Amygdala (tissue), 56 donors: ENCODE measurements at regions not wholly inside any gene's neighbourhood (a gene's known extent, or its start where the extent isn't known, plus 50 kb on each side); places are given as distances from the start of the nearest gene placed in this dataset.
"Not testable (repeated sequence)": the region's sequence is repeated elsewhere in the genome, so short reads cannot be mapped to it uniquely, and the experiment has no call there.

Experiments used
- DNase-seq, 56 donors: peaks; one replicate each; lab custom pipeline; 2025; lab: John Stamatoyannopoulos, UW

DNA sequence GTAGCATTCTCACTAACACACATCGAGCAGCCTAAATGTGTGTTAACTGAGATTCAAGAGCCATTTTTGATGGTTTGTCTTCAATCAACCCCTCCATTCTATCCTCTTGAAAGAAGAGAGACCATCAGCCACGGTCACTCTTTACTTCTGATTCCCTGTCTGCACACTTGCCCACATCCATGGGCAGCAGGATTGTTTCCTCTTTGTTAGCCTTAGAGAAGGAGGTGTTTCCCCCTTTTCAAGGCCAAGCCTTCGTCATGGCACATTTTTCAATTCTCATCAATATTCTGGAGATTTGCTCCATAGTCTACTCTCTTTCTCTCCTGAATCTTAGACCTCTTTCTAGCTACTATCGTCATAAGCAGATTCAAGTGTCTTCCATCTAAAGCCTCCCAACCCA lies 522.4 kb upstream of the NAALADL2 start:
- no peak for DNase-seq

DNA sequence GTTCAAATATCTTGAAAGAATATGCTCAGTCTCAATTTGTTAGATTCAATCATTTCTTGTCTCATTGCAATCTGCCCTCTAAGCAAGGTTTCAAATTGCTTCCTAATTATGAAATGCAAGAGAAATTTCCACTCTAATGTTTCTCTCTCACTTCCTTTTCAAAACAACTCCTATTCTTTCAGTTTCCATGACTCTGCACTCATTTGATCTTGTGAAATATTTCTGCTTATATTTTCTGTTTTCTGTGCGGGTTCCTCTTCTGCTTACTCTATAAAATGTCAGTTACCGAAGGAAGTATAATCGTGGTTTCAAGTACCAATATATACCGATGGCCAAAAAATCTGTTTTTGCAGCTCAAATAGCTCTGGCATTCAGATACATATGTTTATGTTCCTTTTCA lies 521.9 kb upstream of the NAALADL2 start:
- no peak for DNase-seq

DNA sequence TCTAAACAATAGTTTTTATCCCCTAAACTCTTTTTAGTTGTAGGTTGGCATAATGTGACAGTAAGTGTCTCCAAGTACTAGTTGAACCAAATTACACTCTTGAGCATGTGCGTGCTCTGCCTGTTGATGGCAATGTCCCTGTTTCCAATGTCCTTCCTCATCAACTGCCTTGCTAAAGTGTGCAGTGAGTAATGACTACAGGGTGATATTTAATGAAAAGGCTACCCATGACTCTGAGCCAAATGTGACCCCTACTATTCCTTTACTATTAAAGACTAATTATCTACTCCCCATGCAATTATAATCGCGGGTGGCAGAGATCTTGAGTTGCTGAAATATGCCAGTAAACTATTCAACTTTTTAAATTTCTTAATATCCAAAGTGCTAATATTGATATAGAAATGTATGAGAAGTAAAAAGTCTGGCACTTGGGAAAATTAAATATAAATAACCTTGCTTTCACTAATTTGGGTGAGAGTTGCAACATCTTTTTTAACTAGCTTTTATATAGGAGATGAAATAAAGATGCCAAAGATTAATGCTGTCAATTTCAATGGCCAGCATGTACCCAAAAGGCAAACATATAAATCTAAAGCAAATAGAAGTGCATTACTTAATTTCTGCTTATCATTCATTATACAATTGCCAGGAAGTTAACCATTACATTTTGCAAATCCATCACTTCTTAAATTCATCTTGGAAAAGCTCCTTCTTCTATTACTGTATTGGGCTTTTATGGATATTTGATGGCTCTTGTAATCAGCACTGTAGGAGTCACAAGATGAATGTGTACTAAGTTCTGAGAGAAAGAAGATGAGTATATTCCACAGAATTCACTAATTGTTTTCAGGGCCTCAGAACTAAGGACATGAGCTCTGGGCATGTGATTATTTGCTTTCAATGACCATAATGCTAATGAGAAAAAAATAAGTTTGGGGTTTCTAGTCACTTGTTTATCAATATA lies 518.2 kb upstream of the NAALADL2 start:
- DNase-seq, result no peak

DNA sequence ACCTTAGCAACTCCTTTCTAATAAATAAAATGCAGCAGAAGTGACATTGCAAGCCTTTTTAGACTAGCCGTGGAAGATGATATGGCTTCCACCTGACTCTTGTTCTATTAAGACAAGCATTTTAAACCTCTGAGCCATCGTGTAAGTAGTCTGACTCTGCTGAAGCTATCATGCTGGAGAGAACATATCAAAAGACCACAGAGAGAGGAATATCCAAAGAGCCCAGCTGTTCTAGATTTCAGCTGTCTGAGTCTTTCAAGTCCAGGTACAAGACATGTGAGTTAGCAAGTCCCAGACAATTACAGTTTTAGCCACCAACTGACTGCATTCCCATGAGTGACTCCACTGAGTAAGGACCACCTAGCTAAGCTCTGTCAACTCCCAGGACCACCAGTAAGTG lies 517.0 kb upstream of the NAALADL2 start:
- no peak for DNase-seq

DNA sequence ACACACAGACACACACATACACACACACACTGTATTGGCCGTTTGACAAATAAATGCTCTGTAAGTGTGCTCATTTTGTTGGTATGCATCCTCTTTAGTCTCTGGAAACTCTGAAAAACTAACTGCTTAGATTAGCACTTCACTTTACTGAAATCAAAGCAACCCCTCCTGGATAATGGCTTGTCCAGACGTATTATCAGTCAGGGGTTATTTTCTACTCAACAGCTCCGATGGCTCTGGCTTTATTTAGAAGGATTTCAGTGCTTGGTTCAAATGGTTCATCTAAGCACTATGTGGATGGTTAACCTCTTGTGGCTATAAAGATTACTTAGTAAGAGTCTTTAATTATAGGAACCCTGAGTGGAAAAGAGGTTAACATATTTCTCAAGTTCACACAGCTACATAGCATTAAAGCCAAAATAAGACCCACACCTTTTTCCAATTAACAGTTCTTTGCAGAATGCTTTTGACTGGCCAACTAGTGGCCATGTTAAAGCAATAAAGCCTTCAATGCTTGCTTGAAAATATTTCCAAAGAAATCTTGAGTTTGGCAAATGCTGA lies 516.1 kb upstream of the NAALADL2 start:
- DNase-seq, result no peak

DNA sequence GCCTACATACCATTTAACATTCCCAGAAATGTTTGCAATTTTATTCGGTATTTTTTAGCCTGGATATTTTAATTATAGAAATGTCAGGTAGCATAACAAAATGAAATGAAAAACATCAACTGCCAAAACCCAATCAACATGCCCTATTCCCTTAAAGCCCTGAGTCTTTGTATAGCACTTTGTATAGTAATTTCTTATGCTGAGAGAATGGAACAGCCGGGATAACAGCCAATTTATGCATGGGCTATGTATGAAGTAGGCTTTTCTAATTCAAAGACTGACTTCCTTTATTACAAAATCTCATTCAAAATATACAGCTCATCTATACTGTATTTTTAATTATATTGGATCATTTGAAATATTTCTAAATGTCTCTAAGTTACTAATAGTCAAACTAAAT lies 513.0 kb upstream of the NAALADL2 start:
- DNase-seq, result no peak

DNA sequence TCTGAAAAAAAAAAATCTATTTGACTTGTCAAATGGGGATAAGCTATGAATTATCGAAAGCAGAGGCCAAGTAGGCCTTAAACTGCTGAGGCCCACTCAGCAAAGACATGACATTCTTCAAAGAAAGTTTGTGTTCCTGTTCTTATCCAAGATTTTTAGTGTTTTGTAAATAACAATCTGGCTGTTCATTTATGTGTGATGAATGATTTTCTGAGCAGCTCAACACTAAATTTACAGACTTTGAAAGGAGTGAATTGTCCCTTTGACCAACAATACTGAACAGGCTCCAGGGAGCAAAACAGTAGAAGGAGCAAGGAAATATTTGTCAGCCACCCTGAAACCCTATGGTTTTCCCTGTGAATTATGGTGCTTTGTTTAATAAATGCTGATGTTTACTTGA lies 512.6 kb upstream of the NAALADL2 start:
- no peak for DNase-seq

DNA sequence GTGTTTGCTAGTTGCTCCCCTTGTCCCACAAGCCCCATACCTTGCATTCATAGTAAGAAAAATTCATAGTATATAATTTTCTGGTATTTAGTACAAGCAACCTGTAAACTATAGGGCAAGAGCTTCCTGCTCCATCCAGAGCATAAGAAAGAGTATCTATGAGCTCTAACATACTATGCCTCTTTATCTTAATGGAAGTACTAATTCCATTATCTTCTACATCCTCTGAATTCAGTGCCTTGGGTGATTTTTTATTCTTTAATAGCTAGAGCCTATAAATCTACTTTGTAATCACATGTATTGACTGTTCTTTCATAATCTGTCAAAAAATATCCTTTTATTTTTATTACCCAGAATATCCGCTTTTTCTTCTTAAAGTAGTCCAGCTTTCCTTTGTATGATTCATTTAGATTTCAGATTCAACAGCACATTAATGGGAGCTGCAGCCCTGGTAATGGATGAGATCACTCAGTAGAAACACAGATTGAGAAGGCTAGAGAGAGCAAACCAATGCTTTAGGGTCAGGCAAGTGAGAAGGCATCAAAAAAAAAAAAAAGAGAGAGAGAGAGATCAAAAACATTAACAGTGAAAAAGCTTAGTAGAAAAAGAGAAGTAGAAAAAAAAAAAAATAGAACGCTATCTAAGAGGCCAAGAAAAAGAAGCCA lies 511.5 kb upstream of the NAALADL2 start:
- DNase-seq, result no peak

DNA sequence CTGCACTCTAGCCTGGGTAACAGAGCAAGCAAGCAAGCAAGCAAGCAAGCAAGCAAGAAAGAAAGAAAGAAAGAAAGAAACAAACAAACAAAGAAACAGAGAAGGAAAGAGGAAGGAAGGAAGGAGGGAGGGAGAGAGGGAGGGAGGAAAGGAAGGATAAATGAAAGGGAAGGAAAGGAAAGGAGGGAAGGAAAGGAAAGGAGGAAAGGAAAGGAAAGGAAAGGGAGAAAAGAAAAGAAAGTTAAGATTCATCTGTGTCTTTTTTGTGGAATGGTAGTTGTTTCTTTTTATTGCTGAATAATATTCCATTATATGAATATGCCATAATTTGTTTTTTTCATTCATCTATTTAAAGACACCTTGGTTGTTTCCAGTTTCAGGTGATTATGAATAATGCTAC lies 506.9 kb upstream of the NAALADL2 start:
- DNase-seq, result no peak

DNA sequence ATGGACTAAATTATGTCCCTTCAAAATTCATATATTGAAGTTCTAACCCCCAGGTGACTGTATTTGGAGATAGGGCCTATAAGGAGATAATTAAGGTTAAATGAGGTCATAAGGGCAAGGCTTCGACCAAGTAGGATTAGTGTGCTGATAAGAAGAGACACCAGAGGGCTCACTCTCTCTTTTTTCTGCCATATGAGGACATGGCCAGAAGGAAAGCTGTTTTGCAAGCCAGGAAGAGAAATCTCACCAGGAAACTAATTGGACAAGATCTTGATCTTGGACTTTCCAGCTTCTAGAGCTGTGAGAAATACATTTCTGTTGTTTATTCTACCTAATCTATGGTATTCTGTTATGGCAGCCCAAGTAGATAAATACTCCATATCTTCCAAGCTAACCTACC lies 503.6 kb upstream of the NAALADL2 start:
- no peak for DNase-seq

DNA sequence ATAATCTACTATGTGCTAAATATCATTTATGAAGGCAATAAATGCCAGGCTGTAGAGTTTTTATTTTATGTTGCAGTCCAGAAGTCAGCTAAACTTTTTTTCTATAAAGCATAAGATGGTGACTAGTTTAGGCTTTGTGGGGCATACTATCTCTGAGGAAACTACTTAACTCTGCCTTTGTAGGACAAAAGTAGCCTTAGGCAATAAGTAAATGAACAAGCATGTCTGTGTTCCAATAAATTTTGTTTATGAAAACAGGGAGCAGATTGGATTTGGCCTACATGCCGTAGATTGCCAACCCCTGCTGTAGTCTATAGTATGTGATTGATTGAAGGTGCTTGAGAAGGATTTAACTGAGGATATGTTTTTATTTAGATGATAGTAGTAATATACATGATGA lies 502.5 kb upstream of the NAALADL2 start:
- DNase-seq, result no peak

DNA sequence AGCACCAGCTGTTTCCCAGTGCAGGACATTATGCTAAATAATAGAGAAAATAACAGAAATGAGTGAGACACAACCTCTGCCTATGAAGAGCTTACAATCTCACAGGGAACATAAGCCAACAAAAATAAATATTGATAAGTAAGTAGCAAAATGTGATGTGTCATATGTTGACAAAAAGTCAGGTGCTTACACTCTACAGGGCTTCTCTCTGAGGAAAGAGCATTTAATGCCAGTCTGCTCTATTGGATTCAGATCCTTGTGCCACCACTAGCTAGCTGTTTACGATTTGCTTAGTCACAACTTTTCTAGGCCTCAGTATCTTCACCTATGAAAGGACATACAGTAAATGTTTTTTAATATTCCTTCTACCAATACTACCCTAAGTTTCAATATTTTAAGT lies 500.9 kb upstream of the NAALADL2 start:
- no peak for DNase-seq

DNA sequence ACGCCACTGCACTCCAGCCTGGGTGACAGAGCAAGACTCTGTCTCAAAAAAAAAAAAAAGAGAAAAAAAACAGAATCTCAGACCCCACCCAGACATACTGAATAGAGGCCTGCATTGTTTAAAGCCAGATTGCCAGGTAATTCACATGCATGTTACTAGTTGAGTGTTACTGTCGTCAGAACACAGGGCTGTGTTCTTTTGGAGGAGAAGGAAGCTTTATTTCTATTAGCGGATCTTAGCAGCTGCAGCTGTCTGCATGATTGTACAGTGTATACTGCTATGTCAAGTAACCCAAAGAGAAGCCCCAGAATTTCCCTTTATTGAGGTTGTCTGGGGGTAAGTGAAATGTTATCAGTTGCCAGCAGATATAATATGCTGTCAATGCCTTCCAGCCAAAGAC lies 496.6 kb upstream of the NAALADL2 start:
- no peak for DNase-seq

DNA sequence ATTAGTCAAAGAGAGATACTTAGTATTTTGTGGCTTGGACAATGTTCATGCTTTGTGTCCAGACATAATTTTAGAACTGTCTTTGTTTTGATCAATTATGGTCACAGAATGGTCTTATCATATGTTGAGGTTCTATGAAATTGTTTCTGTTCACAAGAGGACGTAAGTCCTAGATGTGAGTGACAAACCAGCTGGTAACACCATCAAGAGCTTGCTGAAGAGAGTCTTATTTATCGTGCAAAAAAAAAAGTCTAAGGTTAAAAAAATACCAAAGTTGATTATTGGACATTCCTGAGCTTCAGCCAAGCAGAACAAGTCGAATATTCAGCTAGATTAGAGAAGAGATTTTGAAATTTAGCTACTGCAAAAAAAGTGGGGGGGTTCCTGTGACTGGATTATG lies 495.9 kb upstream of the NAALADL2 start:
- no peak for DNase-seq

DNA sequence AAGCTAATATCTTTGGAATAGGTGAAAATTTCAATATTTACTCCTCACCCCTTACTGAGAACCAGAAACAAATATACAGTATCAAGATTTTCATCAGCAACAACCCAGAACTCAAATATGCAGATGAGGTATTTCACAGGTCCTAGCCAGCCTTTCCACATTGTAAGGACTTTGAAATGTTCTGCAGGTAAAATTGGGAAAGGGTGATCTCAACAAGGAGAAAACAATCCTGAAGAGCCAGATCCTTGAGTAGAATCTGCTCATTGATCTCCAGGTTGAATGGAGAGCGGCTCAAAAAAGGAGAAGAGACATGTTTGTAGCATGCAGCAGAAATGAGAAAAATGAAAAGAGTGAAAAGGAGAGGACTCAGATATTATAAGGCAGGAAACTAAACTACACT lies 493.3 kb upstream of the NAALADL2 start:
- DNase-seq, result no peak

DNA sequence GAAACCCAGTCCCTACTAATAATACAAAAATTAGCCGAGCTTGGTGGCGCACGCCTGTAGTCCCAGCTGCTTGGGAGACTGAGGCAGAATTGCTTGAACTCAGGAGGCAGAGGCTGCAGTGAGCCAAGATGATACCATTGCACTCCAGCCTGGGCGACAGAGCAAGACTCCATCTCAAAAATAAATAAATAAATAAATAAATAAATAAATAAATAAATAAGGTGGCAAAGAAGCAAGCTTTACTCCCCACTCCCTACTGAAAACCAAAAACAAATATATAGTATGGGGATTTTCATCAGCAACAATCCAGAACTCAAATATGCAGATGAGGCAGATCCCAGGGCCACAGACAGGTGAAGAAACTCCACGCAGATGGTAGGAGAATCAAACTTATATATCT lies 492.2 kb upstream of the NAALADL2 start:
- DNase-seq, result not testable (repeated sequence)

DNA sequence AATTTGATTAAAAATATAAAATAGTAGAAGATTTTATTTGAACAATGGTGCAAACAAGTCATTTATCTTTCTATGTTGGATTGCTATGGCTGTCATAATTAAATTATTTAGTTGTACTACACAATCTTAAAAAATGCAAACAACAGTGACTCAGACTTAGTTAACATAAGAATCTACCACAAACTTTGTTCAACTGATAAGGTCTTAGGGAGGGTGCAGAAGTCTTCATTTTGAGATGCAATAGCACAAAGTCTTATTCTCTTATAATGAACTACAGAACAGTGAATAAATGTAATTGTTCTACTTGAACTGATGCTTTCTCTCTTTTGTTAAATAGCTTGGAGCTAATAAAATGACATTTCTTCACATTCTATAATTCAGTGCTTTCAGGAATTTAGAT lies 482.8 kb upstream of the NAALADL2 start:
- no peak for DNase-seq

DNA sequence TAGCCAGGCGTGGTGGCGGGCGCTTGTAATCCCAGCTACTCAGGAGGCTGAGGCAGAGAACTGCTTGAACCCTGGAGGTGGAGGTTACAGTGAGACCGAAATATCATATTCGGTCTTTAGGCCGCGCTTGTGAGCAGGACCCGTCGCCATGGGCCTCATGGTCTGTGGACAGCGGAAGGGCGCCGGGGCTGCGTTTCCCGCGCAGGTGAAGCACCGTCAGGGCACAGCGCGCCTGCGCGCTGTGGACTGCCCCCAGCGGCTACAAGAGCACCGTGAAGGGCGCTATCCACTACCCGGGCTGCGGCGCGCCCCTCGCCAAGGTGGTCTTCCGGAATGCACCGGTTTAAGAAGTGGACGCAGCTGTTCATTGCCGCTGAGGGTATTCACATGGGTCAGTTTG lies 482.0 kb upstream of the NAALADL2 start:
- DNase-seq, result no peak

DNA sequence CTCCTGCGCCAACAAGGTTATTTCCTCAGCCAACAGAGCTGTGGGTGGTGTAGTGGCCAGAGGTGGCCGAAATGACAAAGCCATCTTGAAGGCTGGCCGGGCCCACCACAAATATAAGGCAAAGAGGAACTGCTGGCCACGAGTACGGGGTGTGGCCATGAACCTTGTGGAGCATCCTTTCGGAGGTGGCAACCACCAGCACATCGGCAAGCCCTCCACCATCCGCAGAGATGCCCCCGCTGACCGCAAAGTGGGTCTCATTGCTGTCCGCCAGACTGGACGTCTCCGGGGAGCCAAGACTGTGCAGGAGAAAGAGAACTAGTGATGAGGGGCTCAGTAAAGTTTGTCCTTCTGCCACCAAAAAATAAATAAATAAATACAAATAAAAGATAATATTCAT lies 481.4 kb upstream of the NAALADL2 start:
- DNase-seq, result no peak

DNA sequence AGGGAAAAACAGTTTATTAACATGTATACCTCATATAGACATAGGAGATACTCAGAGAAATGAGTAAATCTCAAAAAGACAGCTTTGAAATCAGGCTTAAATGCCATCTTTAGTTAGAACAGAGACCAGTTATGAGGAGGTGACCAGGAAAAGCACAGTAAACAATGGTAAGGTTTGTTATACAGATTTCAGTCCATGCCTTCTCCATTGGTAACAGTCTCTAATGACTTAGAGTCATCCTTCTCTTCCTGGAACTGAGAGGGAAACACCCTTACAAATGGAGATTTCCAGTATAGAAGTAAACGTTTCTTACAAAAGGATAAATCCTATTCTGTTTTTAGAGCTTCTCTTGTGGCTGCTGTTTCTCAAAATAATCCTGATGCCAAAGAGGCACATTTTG lies 476.3 kb upstream of the NAALADL2 start:
- no peak for DNase-seq

DNA sequence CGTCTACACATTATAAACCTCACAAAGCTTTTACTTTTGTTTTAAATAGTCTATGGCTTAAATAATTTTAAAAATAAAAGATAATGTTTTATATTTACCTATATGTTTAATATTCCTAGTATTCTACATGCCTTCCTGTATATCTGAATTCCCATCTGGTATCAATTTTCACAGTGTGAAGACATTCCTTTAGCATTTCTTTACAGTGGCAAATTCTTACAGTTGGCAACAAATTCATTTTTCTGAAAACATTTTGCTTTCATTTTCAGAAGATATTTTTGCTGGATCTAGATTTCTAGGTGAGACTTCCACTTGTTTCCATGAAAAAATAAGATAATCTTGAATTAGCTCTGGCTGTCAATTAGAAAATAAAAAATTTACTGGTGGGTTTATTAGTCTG lies 471.4 kb upstream of the NAALADL2 start:
- DNase-seq, result no peak

DNA sequence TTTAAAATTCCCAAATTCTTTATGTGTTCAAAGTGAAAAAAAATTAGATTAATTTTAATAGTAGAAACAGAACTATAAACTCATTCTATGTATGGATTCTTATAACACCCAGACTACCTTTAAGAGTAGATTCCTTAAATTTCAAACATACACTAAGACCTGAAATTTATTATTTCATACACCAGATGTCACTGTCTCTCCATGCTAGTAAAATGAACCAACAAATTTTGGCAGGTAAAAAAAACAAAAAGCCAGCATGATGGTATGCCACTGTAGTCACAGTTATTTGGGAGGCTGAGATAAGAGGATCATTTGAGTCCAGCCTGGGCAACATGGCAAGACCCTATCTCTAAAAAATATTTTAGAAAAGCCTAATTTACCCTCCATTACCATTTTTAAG lies 461.3 kb upstream of the NAALADL2 start:
- DNase-seq, result no peak
